ENCODE measurements at regions not wholly inside any gene's neighbourhood (a gene's known extent, or its start where the extent isn't known, plus 50 kb on each side); places are given as distances from the start of the nearest gene placed in this dataset.
A peak's percentile ranks its signal among the peaks of the same experiment; 100 is the strongest.

DNA sequence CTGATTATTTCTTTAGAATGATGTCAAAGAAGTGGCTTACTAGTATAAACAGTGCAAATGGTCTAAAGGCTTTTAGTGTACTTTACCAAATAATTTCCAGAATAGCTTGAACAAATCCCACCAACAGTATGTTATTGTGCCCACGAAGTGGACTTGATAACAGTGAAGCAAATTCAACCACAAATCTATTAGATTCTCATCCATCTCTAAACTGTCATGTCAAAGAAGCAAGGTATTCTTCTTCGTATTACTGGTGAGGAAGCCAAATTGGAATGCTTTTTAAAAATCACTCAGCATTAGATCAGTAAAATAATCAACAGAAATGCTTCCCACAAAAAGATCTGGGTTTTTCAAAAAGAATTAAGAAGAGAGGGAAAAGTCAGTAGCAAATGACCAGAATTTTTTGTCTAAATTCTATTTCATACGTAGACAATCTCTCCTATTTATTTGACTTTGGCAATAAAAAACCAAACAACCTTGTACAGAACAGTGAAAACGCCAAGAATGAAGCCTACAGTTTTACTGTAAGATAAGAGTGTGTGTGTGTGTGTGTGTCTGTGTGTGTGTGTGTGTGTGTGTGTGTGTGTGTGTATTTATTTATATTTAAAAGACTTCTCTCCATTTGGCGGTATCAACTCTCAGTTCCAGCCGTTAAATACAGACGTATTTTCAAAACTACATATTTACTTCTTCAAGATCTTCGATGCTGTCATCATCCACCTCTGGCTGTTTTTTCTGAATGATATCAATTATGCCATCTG, 114.6 kb downstream of the CYB561 start:
- H3K36me3 ChIP-seq (ENCODE audit: control insufficient read depth in 4 of 4, insufficient read depth in 4 of 4, low read length in 4 of 4) = peaks cover 0 to 10% (median 4%) of the 10 kb centered on the region in 4 donors
- no peak for ATAC-seq (ENCODE audit: insufficient read depth, low FRiP score)
- H3K4me1 ChIP-seq (ENCODE audit: control insufficient read depth in 5 of 5, insufficient read depth in 5 of 5, low read length in 5 of 5) = peaks cover 0 to 25% (median 3%) of the 10 kb centered on the region in 5 donors
- TF ChIP-seq, protein P1, sequence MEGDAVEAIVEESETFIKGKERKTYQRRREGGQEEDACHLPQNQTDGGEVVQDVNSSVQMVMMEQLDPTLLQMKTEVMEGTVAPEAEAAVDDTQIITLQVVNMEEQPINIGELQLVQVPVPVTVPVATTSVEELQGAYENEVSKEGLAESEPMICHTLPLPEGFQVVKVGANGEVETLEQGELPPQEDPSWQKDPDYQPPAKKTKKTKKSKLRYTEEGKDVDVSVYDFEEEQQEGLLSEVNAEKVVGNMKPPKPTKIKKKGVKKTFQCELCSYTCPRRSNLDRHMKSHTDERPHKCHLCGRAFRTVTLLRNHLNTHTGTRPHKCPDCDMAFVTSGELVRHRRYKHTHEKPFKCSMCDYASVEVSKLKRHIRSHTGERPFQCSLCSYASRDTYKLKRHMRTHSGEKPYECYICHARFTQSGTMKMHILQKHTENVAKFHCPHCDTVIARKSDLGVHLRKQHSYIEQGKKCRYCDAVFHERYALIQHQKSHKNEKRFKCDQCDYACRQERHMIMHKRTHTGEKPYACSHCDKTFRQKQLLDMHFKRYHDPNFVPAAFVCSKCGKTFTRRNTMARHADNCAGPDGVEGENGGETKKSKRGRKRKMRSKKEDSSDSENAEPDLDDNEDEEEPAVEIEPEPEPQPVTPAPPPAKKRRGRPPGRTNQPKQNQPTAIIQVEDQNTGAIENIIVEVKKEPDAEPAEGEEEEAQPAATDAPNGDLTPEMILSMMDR (IDR thresholded peaks at IDR 0.05; ENCODE audit: control extremely low read depth, extremely low read depth) = no peak
- H3K9me3 ChIP-seq (ENCODE audit: control insufficient read depth in 4 of 4, insufficient read depth in 3 of 4, low read length in 3 of 4) = no peaks in the 10 kb centered on the region
- peak; percentile 17 to 56 (median 49) for DNase-seq
- 82 to 87% methylated on average over 8 of the region's 8 CpGs for WGBS, 2 donors
- no peak overlapping the region for H3K27ac ChIP-seq (ENCODE audit: low read depth in 1 of 2, low read length in 1 of 2)
- H3K27me3 ChIP-seq (ENCODE audit: control insufficient read depth in 3 of 3, insufficient read depth in 3 of 3, low read length in 2 of 3) = no peaks in the 10 kb centered on the region
- no peak overlapping the region for H3K9ac ChIP-seq (ENCODE audit: insufficient read depth in 1 of 2, low read length in 2 of 2)
- no peak overlapping the region for H3K4me3 ChIP-seq

DNA sequence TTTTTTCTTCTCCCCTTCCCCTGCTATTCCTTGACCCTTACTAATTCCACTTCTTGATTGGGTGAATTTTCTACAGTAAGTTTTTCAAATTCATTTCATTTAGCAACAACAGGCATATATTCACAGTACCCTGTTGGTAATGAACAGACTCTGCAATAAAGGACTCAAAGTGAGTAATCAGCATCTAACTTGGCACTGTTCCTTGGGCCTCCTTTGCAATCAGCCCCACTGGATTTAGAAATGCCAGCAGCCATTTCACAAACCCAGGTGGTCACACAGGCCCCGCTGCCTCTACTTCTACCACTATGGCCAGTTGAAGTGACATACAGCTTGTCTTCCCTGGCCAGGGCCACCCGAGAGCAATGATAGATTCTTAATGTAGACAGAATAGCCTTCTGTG, 113.8 kb downstream of the CYB561 start:
- H3K36me3 ChIP-seq (ENCODE audit: control insufficient read depth in 4 of 4, insufficient read depth in 4 of 4, low read length in 4 of 4) = peaks cover 0 to 10% (median 4%) of the 10 kb centered on the region in 4 donors
- H3K9me3 ChIP-seq (ENCODE audit: control insufficient read depth in 4 of 4, insufficient read depth in 3 of 4, low read length in 3 of 4) = no peaks in the 10 kb centered on the region
- no peak for ATAC-seq (ENCODE audit: insufficient read depth, low FRiP score)
- H3K4me3 ChIP-seq = no peak overlapping the region
- H3K4me1 ChIP-seq (ENCODE audit: control insufficient read depth in 5 of 5, insufficient read depth in 5 of 5, low read length in 5 of 5) = peaks cover 0 to 19% (median 3%) of the 10 kb centered on the region in 5 donors
- no peaks in the 10 kb centered on the region for H3K27me3 ChIP-seq (ENCODE audit: control insufficient read depth in 3 of 3, insufficient read depth in 3 of 3, low read length in 2 of 3)
- H3K27ac ChIP-seq (ENCODE audit: low read depth in 1 of 2, low read length in 1 of 2) = no peak overlapping the region
- TF ChIP-seq, protein P1 (IDR thresholded peaks at IDR 0.05; ENCODE audit: control extremely low read depth, extremely low read depth) = no peak
- no peak for DNase-seq
- WGBS, 2 donors = 96 to 97% methylated on average over 2 of the region's 2 CpGs
- no peak overlapping the region for H3K9ac ChIP-seq (ENCODE audit: insufficient read depth in 1 of 2, low read length in 2 of 2)

DNA sequence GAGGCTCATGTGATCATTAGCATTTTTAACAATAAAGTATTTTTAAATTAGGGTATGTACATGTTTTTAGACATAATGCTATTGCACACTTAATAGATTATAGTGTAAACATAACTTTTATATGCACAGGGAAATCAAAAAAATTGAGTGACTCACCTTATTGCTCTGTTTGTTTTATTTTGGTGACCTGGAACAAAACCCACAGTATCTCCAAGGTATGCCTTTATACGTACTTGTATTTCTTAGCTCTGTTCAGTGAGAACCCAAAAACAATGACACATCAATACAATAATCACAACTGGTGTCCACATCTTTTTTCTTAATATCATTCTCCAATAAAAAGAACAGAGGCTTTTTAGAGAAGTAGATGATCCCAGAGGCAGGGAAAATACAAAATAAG, 112.2 kb downstream of the CYB561 start:
- TF ChIP-seq, protein P1 (IDR thresholded peaks at IDR 0.05; ENCODE audit: control extremely low read depth, extremely low read depth) = no peak
- ATAC-seq (ENCODE audit: insufficient read depth, low FRiP score) (no peak), DNase-seq (no peak)
- Histone ChIP-seq H3K4me3 (no peak overlapping the region), H3K4me1 (ENCODE audit: control insufficient read depth in 5 of 5, insufficient read depth in 5 of 5, low read length in 5 of 5) (peaks cover 0 to 19% (median 3%) of the 10 kb centered on the region in 5 donors), H3K27me3 (ENCODE audit: control insufficient read depth in 3 of 3, insufficient read depth in 3 of 3, low read length in 2 of 3) (no peaks in the 10 kb centered on the region), H3K9me3 (ENCODE audit: control insufficient read depth in 4 of 4, insufficient read depth in 3 of 4, low read length in 3 of 4) (no peaks in the 10 kb centered on the region), H3K36me3 (ENCODE audit: control insufficient read depth in 4 of 4, insufficient read depth in 4 of 4, low read length in 4 of 4) (peaks cover 0 to 10% (median 4%) of the 10 kb centered on the region in 4 donors), H3K9ac (ENCODE audit: insufficient read depth in 1 of 2, low read length in 2 of 2) (no peak overlapping the region), H3K27ac (ENCODE audit: low read depth in 1 of 2, low read length in 1 of 2) (no peak overlapping the region)
- WGBS, 2 donors = 91 to 93% methylated on average over 1 of the region's 1 CpG
